HG02642 (cell line): ENCODE measurements at regions not wholly inside any gene's neighbourhood (a gene's known extent, or its start where the extent isn't known, plus 50 kb on each side); places are given as distances from the start of the nearest gene placed in this dataset.
"Not testable (repeated sequence)": the region's sequence is repeated elsewhere in the genome, so short reads cannot be mapped to it uniquely, and the experiment has no call there.

ENCODE experiments used
- ATAC-seq: cut with Tn5 transposase; IDR thresholded peaks from one replicate; pipeline ENCODE4 v1.9.1; 2021; ENCODE audit warnings: mild to moderate bottlenecking; ENCODE audit not compliant: unreplicated experiment, poor library complexity

- ATAC-seq, result not testable (repeated sequence)
These were observed 638.6 kb downstream of the TP53TG3F start for GRCh38 chr16:34098033-34098432.

- ATAC-seq, result not testable (repeated sequence)
These were observed 639.6 kb downstream of the TP53TG3F start for GRCh38 chr16:34099028-34099427.
